GM19238 (cell line): ENCODE measurements at regions not wholly inside any gene's neighbourhood (a gene's known extent, or its start where the extent isn't known, plus 50 kb on each side); places are given as distances from the start of the nearest gene placed in this dataset.

ENCODE experiments used
- DNase-seq: peaks from one replicate; pipeline ENCODE4 v3.0.0; 2011; ENCODE audit warnings: low spot score; ENCODE audit not compliant: insufficient read length

DNA sequence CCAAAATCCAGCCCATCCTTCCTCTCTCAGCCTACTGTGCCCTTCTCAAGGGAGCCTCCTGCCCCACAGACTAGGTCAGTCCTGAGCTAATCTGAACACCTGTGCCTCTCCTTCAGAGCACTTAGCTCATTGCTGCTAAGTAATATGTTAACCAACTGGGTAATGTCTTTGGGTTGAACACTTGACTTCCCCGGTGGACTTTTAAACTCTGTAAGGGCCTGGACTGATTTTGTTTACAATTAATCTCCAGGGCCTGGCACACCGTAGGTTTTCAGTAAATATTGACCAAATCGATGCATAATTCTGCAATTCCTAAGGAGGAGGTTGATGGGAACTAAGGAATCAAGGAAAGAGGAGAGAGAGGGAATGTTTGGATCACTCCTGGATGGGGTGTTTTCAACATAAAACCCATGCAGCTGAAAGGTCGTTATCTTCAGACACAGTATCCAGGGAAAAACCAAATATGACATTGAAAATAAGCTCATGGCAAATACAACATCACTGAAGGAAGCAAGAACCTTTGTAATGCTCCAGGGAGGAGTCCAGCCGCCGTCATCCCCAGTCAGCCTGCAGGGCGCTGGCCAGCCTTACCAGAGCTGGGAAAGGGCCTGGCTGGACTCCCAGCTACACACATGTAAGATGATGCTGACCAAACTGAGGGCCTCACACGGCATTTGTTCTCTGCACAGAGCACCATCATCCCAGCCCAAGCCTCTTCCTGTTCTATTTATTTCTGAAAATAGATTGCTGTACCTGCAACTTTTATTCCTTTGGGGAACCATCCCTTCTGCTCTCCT lies 166.3 kb downstream of the C5orf15 start:
- no peak for DNase-seq

DNA sequence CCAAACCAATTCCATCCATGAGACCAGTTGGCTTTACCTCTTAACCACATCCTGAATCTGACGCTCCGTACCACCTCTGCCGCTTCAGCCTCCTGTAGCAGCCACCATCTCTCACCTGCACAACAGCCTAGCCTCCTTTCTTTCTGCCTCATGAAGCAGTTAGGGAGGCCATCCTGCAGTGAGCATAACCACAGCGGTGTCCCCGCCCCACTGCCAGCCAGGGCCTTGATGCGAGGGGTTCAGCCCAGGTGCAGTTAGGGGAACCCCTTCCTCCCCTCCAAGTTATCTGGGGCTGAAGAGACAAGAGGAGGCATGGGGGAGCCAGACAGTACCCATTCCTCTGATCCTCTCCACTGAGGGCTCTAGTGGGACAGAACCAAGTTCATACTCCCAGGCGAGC lies 167.0 kb downstream of the C5orf15 start:
- no peak for DNase-seq

DNA sequence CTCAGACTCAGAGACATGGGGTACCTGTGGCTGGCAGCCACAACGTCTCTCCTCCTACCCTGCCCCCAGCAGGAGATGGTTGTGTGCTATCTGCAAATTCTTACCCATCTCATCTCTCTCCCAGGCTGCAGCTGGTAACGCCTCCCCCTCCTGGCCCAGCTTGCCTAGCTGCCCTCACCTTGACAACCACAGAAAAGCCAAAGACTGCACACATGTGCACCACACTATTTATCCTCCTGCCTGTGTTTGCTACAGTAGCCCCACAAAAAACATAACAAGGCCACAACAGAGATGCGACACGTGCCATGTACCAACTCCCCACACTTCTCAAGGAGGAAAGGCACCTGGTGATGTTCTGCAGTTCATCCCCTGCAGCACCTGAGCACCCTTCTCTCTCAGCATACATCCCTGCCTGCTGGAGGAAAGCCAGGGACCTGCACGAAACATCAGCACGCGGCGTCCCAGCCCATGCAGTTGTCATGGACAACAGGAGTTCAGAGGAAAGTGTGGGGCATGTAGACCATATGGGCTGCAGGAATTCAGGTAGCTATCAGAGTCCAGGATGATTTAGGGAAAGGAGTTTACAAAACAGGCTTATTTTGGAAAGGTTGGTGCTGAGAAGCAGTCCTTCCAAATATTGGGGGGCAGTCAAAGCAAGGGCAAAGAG lies 168.7 kb downstream of the C5orf15 start:
- no peak for DNase-seq

DNA sequence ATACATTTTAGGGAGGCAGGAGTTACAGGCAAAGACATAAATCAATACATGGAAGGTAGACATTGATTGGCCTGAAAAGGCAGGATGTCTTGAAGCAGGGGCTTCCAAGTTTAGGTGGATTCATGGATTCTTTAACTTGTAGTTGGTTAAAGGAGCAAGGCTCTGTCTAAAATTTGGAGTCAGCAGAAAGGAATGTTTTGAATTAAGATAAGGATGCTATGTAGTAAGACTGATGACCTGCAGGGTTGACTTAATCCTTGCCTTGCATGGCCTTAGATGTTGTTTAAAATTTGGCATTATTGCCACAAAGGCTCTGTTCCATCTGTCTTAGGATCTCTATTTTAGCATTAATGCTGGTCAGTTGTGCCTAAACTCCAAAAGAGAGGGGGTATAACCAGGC lies 171.3 kb downstream of the C5orf15 start:
- no peak for DNase-seq

DNA sequence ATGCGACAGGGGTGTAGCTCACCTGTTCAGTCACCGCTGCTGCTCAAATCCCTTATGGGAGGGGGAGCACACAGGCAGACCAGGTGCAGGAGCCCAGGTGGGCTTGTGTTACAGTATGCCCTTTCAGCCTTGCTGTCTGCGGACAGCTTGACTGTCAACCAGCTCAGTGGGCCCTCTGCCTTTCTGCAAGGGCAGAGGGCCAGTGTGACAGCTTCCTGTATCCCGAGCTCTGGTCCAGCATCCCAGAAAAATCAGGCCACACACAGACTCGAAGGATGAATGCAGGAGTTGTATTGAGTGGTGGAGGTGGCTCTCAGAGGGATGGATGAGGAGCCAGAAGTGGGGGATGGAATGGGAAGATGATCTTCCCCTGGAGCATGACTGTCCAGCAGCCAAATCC lies 172.2 kb downstream of the C5orf15 start:
- DNase-seq, result no peak

DNA sequence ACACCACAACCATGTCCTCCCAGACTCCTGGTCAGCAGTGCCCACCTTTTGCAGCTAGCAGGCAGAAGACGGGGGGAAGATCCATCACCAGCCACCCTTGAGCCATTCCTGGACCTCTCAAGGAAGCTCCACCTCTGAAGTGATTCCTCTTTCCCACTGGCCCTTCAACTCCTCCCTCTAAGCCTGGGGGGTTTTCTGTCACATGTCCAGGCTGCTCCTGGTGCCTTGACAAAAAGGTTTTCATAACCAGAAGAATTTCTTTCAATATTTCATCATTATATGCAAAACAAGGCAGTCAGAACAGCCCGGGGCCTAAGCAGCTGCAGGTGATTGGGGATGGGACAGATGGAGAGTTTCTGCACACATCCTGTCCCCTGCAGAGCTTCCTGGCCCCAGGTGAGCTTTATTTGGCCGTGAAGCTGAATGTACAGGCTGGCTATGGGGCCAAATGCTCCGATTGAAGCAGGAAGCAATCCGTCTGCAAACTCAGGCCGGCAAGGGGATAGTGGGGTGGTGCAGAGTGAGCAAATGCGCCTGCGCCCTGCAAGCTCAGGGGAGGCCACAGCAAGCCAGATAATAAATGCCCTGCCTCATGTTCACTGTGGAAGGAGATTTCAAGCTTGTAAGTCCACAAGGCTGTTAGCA lies 173.5 kb downstream of the C5orf15 start:
- no peak for DNase-seq

DNA sequence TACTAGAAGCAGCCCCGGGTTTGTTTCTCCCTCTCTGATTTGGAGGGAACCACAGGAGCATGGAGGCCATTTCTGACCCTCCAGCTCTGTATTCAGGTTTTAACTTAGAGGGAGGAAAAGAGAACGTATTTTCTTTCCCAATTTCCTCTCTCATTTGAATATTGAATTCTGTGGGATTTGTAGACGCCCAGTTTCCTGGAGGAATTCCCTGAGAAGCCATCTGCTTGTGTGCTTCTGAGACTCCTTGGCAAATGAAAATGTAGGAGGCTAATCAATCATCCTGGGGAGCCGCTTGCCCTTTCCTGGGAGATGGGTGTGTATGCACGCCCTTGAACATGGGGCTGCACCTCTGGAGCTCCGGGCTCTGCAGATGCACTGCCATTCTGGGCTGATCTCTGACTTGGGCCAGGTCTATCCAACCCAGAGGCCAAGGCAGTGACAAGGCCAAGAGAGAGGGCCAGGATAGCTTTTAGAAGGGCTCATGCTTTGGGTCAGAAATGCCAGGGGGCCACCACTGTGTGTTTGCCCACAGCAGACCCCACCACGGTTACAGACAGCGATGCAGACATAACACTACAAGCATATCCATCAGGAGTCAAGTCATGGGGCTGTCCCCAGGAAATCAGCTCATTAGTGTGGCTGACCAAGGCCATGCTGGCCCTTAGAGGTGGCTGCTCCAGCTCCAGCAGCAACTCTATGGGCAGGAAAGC lies 174.5 kb downstream of the C5orf15 start:
- no peak for DNase-seq

DNA sequence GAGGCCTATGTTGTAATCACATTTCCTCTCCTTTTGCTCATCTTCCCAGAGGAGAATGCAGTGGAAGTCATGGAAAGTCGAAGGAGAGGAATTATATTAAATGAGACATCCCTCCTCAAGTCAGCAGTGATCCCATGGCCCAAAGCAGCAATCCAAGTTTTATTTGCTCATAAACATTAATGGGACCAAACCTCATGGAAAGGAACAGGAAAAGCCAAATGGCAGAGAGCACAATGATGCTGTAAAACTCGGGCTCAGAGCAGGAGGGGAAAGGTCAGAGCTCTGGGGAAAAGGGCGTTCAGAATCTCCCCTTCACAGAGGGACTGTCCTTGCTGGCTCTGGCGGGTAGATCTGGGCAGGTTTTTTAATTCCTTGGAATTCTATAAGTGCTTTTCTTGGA lies 175.8 kb downstream of the C5orf15 start:
- no peak for DNase-seq

DNA sequence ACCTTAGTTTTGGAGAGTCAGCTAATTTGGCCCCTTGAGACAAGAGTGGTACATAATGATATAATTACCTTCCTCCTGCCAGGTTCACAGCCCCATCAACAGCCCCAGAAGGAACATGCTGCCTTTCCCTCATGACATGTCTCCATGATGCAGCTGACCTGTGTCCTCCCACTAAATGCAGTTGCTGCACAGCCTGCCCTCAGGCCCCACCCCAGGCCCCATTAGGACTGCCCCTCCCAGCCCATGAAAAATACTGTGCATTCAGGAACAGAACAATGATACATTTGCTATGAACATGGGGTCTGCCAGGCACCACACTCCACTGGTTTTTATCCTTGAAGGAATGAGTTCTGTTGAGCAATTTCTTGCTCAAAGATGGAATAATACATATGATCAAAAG lies 176.4 kb downstream of the C5orf15 start:
- DNase-seq, result no peak

DNA sequence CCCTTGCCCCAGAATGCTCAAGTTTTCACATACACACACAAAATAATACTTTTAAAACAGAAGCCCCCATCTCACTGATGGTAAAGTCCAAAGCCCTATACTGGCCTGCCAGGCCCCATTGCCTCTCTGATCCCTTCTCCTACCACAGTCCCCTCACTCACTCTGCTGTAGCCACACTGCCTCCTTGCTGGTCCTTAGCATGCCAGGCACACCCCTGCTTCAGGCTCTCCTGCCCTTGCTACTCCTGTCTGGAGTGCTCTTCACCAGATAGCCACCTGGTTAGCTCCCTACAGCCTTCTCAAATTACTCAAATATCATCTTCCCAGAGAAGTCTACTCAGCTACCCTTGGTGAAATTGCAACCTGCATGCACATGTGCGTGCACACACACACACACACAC lies 177.5 kb downstream of the C5orf15 start:
- DNase-seq, result no peak

DNA sequence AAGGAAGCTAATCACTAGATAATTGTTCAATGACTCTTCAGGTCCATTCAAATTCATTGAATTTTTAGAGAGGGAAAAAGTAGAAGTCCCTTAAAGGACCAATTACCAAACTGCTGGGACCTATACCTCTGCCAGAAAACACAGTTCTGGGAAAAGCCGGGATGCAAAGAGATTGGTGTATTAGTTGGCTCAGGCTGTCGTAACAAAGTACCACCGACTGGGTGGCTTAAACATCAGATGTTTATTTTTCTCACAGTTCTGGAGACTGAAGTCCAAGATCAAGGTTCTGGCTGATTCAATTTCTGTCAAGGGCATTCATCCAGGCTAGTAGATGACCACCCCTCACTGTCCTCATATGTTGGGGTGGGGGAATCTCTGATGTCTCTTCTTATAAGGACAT lies 177.1 kb upstream of the FSTL4 start:
- no peak for DNase-seq

DNA sequence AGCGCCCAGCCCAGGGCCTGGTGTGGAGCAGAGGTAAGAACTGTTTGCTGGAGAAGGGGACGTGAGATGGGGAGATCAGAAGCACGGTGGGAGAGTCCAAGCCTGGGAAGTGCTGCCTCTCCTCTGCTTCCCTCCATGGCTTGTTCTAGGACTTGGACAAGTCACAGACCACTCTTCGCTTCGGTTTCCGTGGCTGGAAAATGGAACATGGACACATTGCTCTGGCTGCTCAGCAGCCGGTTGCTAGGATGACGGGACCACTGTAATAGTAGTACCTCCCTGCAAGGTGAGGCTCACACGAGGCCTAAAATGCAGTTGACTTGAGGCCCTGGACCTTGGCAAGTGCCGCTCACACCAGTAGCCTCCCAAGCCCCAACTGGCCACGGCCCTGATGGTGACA lies 175.8 kb upstream of the FSTL4 start:
- DNase-seq, result no peak

DNA sequence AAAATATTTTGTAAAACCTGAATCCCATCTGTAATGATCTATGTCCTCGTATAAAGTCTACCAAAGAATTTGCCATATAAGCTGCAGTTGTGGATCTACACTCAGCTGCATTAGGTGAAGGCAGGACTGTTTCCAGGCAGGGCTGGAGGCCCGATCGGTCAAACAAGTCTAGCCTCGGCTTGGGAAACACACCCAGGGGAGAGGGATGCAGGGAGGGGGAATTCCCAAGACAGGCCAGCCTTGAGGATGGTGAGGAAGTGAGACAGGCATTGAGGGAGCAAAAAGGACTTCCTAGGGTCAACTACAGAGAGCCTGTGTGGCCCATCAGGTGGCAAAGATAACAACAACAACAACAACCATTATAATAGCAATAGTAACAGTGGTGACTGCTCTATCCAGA lies 174.1 kb upstream of the FSTL4 start:
- DNase-seq, result no peak

DNA sequence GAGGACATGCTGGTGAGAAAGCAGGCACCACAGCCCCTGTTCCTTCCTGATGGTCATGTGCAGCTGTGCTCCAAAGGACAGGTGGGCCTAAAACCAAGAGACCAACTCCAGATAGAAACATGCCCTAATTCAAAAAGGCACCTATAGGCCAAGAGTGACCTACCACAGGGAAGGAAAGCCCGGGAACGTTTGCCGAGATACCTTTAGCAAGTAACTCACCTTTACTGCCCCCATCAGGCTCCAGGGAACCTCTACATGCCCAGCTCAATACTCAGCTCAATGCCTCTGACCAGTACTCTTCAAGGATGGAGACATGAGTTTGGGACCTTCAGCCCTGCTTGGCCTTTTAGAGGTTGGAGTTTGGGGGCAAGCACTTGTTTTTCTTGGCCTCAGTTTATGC lies 172.8 kb upstream of the FSTL4 start:
- DNase-seq, result no peak

DNA sequence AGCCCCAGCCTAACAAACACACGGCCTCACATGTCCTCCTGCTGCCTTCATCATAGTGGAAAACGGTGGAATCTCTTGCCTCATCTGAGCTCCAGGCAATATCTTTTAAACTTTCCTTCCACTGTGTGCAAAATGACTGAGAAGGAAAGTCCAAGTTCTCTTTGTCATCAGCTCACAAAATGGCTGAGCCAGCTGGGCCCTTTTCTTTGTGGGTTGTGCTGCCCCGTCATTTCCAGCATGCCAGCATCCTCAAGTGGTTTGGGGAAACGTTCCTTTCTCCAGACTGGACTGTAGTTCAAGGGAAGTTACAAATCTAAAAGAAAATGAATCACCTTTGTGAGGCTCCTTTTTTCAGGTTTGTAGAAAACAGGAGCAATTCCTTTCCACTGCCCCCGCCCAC lies 171.1 kb upstream of the FSTL4 start:
- DNase-seq, result no peak

DNA sequence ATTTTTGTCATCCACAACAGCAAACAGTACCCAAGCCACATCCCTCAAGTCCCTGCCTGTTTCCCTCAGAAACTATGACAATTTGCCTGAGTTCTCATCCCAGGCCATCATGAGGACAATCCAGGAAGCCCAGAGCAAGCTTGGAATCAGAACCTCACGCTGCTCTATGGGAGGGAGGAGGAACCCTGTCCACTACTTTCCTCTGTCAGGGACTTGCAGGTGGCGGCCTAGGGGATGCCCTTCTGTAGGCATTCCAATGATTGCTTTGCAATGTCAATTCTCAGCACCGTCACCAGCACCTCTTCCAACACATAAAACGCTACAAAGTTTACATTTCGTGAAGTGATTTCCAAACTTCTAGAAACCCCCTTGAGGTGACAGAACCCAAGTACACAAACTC lies 170.4 kb upstream of the FSTL4 start:
- DNase-seq, result no peak

DNA sequence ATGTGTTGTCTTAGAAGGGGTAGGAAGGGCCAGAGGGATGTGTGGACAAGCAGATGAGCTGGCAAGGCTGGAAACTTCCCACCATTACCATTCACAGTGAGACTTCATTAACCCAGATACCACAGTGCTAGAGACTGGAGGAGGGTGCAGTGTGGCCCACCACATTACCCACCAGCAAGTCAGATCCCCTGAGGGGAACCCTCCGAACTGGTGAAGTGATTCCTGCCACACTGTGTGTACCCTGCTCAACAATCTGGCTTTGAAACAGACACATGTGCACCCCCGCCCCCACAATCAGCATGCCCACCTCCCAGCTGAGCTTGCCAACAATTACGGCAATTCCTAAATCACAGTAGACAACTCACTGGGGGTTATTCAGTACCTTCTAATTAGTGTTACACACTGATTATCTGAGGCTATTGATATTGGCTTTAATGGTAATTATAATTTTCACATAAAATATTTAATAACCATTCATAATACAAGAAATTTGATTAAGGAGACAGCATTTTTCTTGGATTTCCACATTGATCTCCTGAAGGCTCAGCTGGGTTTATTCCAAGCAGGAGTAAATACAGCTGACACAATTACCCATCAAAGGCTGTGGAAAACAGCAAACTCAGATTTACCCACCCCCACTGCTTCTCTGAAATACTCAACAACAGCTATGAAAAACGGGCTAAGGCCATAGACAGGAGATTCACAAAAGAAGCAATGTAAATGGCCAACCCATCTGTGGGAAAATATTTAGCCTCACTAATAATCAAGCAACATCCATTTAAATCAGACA lies 169.3 kb upstream of the FSTL4 start:
- no peak for DNase-seq

DNA sequence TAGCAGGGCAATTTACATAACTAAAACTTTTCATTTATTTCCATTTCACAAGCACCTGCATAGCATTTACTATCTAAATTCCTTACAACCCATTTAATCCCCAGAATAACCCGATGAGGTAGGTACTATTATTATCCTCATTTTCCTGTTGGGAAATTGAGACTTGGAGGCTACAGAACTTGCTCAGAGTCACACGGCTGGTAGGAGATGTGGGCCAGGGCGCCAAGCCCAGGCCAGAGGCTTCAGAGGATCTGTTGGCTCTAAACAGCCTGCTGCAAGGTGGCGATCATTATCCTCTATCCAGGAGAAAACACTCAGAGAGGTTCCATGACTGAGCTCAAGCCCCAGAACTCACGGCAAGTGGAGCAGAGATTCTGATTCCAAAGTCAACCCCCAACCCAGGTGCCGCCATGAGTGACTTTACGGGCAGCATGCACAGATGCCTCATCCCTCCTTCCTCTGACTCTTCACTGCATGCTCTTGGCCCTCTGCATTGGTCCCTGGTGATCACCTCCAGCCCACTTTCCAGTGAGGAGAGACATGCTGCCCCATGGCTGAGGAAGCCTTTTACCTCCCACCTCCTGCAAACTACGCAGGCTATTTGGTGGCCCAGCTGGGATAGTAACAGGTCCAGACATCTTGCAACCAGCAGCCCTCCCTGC lies 168.4 kb upstream of the FSTL4 start:
- no peak for DNase-seq

DNA sequence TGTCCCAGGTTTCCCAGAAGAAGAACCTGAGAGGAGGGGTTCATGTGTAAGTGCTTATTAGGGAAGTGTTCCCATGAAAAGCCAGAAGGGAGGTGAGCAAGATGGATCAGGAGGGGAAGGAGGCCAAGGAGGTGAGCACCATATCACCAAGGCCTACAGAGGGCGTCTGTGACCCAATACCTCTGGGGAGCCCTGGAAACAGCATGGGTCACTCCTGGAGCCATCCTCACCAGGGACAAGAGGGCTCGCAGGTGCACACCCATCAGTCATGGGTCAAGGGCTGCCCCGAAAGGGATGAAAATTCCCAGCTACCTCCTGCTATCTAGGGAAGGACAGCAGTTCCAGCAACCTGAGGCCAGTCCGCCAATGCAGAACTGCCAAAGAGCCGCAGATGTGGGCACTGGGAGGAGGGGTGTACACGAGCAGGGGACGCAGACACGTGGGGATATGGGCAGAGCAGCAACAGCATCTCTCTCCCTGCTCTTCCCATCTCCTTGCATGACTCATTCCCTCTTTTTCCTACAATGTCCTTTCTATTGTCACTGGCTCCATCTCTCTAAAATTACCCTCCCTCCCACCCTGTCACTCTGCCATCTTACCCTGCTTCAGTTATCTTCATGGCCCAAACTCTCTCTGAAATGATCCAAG lies 167.6 kb upstream of the FSTL4 start:
- DNase-seq, result no peak

DNA sequence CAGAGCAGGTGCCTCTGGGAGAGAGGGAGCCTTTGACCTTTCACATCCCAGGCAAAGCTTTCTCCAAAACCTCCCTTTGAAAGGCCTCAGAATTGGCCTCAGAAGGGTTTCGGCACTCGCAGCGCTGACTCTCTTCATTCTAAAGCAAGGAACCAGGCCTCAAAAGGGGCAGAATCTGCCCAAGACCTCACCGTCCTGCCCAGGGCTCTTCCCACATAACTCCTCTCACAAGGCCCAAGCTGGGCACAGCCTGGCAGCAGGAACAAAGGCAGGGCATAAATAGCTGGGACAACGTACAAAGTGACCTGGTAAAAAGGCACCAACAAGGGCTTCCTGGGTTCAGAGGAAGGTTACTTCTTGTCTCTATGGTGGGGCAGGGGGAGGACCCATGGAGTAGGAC lies 166.3 kb upstream of the FSTL4 start:
- no peak for DNase-seq
